GM12892 (cell line): ENCODE measurements at regions not wholly inside any gene's neighbourhood (a gene's known extent, or its start where the extent isn't known, plus 50 kb on each side); places are given as distances from the start of the nearest gene placed in this dataset.

ENCODE experiments used
- POLR2A ChIP-seq: IDR thresholded peaks from 2 replicates; pipeline ENCODE4 v1.6.1; 2011; ENCODE audit warnings: low read depth, low read length, control low read depth
- TAF1 ChIP-seq: IDR thresholded peaks from 2 replicates; pipeline ENCODE4 v1.6.1; 2011; ENCODE audit warnings: low read depth, mild to moderate bottlenecking, control low read depth, low read length, borderline replicate concordance

DNA sequence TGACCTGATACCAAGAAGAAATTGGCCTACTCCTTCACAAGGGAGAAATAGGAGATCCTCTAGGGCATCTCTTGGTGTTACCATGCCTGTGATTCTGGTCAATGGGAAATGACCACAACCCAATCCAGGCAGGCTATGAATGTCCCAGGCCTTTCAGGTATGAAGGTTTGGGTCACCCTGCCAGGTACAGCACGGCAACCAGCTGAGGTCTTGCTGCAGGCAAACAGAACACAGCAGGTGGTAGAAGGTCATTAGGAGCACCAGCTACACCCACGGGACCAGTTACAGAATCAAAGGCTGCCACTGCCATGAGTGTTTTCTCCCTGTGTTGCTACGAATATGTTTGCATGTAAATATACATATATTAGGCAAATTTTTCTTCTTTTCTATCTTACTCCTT is 202.3 kb downstream of the ERMARD start:
- TF ChIP-seq POLR2A: no peak
- TF ChIP-seq TAF1: no peak
